Right ventricle myocardium inferior (tissue), 1 donor: ENCODE measurements at regions not wholly inside any gene's neighbourhood (a gene's known extent, or its start where the extent isn't known, plus 50 kb on each side); places are given as distances from the start of the nearest gene placed in this dataset.

ENCODE experiments used
- ATAC-seq: fragments of 200-7000 bp; cut with Tn5 transposase; one replicate; pipeline ENCODE4 v1.9.1; 2020; ENCODE audit warnings: mild to moderate bottlenecking, moderate library complexity
- DNase-seq: peaks from one replicate; pipeline ENCODE4 v3.0.0; 2021; ENCODE audit errors: missing footprints
- intact Hi-C: fragments of 100-400 bp; cut with DNase I; formaldehyde crosslinking; loops from one replicate; pipeline ENCODE4 v1.11.0; 2022
- donor health status: DM: no; HTN: yes; CAD: no; lungs with severe emphysema.

DNA sequence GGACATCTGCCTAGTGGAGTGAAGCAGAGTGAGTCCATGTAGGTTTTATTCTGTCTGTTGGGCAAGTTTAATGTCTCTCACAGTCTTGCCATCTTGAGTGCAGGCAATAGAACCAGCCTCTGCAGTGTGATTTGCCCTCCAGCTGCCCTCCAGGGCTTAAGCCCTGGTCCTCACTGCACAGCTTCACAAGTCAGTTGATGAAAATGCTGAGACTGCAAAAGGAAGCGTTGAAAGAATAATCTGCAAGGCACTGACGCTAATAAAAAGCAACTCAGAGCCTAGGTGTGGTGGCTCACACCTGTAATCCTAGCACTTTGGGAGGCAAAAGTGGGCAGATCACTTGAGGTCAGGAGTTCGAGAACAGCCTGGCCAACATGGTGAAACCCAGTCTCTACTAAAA is 54.1 kb upstream of the PHOX2B start:
- ATAC-seq = no peak
- intact Hi-C loops = no loop called here

DNA sequence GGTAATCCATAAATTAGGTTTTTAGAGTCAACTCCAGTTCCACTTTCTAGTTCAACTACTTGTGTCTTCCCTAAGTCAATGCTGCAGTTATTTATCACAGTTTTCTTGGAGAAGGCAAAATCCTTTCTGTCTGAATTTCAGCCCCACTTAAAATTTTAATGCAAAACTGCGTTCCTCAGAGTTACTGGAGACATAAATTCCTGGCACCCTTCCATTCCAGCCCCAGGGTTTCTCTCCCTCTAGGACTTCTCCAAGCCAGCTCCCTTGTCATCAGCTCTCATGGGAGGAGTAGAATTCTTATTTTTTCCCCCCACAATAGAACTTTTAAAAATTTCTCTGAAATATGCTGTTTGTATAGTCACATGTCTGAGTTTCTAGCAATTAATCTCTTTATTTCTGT is 50.6 kb upstream of the PHOX2B start:
- no peak for DNase-seq
- intact Hi-C loops = no loop called here
- ATAC-seq = no peak

More for the DNA sequence above, 54.1 kb upstream of the PHOX2B start:
- no peak for DNase-seq
